ENCODE measurements at regions not wholly inside any gene's neighbourhood (a gene's known extent, or its start where the extent isn't known, plus 50 kb on each side); places are given as distances from the start of the nearest gene placed in this dataset.
"Not testable (repeated sequence)": the region's sequence is repeated elsewhere in the genome, so short reads cannot be mapped to it uniquely, and the experiment has no call there.

- in situ Hi-C loops (cut with MboI; ENCODE audit: low pct_unique_long_range_greater_than_20kb, low sequenced_read_pairs, unreplicated experiment) = no loop called here
- TF ChIP-seq, protein P1, sequence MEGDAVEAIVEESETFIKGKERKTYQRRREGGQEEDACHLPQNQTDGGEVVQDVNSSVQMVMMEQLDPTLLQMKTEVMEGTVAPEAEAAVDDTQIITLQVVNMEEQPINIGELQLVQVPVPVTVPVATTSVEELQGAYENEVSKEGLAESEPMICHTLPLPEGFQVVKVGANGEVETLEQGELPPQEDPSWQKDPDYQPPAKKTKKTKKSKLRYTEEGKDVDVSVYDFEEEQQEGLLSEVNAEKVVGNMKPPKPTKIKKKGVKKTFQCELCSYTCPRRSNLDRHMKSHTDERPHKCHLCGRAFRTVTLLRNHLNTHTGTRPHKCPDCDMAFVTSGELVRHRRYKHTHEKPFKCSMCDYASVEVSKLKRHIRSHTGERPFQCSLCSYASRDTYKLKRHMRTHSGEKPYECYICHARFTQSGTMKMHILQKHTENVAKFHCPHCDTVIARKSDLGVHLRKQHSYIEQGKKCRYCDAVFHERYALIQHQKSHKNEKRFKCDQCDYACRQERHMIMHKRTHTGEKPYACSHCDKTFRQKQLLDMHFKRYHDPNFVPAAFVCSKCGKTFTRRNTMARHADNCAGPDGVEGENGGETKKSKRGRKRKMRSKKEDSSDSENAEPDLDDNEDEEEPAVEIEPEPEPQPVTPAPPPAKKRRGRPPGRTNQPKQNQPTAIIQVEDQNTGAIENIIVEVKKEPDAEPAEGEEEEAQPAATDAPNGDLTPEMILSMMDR (IDR thresholded peaks at IDR 0.05; ENCODE audit: extremely low read depth, insufficient read depth, missing control alignments) = no peak
- no peak for DNase-seq (ENCODE audit: low spot score)
These were observed 62.5 kb upstream of the NAMPT start for GRCh38 chr7:106347229-106347833.

- peak; percentile 54 for DNase-seq (ENCODE audit: low spot score)
- TF ChIP-seq, protein P1 (IDR thresholded peaks at IDR 0.05; ENCODE audit: extremely low read depth, insufficient read depth, missing control alignments) = no peak
- in situ Hi-C loops (cut with MboI; ENCODE audit: low pct_unique_long_range_greater_than_20kb, low sequenced_read_pairs, unreplicated experiment) = no loop called here
These were observed 62.0 kb upstream of the NAMPT start for GRCh38 chr7:106346678-106347217.

DNA sequence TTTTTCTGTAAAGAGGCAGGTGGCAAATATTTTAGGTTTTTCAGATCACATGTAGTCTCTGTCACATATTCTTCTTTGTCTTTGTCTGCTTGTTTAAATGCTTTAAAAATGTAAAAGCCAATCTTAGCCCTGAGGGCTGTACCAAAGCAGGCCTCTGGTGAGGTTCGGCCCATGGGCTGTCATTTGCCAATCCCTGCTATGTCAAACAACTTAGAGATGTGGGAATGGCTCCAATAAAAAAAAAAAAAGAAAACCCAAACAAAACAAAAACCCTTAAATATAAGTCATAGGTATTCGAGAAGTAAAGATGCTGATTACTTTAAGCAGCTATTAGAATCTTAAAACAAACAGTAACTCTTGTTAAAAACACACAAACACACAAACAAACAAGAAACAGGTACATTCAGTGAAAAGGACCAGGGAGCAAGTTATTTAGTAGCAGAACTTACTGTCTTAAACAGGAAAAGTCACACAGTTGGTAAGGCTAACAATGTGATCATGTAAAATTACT lies 61.4 kb upstream of the NAMPT start:
- TF ChIP-seq, protein P1 (IDR thresholded peaks at IDR 0.05; ENCODE audit: extremely low read depth, insufficient read depth, missing control alignments) = no peak
- in situ Hi-C loops (cut with MboI; ENCODE audit: low pct_unique_long_range_greater_than_20kb, low sequenced_read_pairs, unreplicated experiment) = no loop called here
- DNase-seq (ENCODE audit: low spot score) = no peak

- TF ChIP-seq, protein P1 (IDR thresholded peaks at IDR 0.05; ENCODE audit: extremely low read depth, insufficient read depth, missing control alignments) = no peak
These were observed 60.8 kb upstream of the NAMPT start for GRCh38 chr7:106345421-106346166.

GRCh38 chr7:106344861-106345260 lies 60.1 kb upstream of the NAMPT start:
- TF ChIP-seq, protein P1 (IDR thresholded peaks at IDR 0.05; ENCODE audit: extremely low read depth, insufficient read depth, missing control alignments) = no peak
- in situ Hi-C loops (cut with MboI; ENCODE audit: low pct_unique_long_range_greater_than_20kb, low sequenced_read_pairs, unreplicated experiment) = no loop called here

More at GRCh38 chr7:106345421-106346166, 60.8 kb upstream of the NAMPT start:
- in situ Hi-C loops (cut with MboI; ENCODE audit: low pct_unique_long_range_greater_than_20kb, low sequenced_read_pairs, unreplicated experiment) = no loop called here
- no peak for DNase-seq (ENCODE audit: low spot score)

GRCh38 chr7:106344211-106344610 lies 59.4 kb upstream of the NAMPT start:
- in situ Hi-C loops (cut with MboI; ENCODE audit: low pct_unique_long_range_greater_than_20kb, low sequenced_read_pairs, unreplicated experiment) = no loop called here
- DNase-seq (ENCODE audit: low spot score) = no peak
- TF ChIP-seq, protein P1 (IDR thresholded peaks at IDR 0.05; ENCODE audit: extremely low read depth, insufficient read depth, missing control alignments) = no peak

More at GRCh38 chr7:106344861-106345260, 60.1 kb upstream of the NAMPT start:
- DNase-seq (ENCODE audit: low spot score) = no peak

GRCh38 chr7:106342049-106342448 lies 57.3 kb upstream of the NAMPT start:
- DNase-seq (ENCODE audit: low spot score); in situ Hi-C loops (cut with MboI; ENCODE audit: low pct_unique_long_range_greater_than_20kb, low sequenced_read_pairs, unreplicated experiment): not testable (repeated sequence)

DNA sequence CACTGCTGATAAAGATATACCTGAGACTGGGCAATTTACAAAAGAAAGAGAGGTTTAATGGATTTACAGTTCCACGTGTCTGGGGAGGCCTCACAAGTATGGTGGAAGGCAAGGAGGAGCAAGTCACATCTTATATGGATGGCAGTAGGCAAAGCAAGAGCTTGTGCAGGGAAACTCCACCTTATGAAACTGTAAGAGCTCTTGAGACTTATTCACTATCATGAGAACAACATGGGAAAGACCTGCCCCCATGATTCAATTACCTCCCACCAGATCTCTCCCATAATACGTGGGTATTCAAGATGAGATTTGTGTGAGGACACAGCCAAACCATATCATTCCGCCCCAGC lies 55.4 kb upstream of the NAMPT start:
- in situ Hi-C loops (cut with MboI; ENCODE audit: low pct_unique_long_range_greater_than_20kb, low sequenced_read_pairs, unreplicated experiment) = not testable (repeated sequence)

More for the DNA sequence above, 55.4 kb upstream of the NAMPT start:
- not testable (repeated sequence) for DNase-seq (ENCODE audit: low spot score)
